OCI-LY1 (cell line): ENCODE measurements at regions not wholly inside any gene's neighbourhood (a gene's known extent, or its start where the extent isn't known, plus 50 kb on each side); places are given as distances from the start of the nearest gene placed in this dataset.

ENCODE experiments used
- H2AFZ ChIP-seq: fragments of 200-600 bp; sonication (generic), shearing (Covaris generic); 2 replicates; pipeline ENCODE4 v1.6.0; 2014; ENCODE audit warnings: antibody characterized with exemption, mild to moderate bottlenecking, low read length
- H3F3A ChIP-seq: fragments of 200-600 bp; sonication (generic), shearing (Covaris generic); 2 replicates; pipeline ENCODE4 v1.6.0; 2014; ENCODE audit warnings: mild to moderate bottlenecking, antibody characterized with exemption, low read length, moderate library complexity; ENCODE audit not compliant: insufficient read depth
- H3K27ac ChIP-seq: fragments of 200-600 bp; sonication (generic); 2 replicates; pipeline ENCODE4 v1.5.1; 2014; ENCODE audit warnings: low read length, mixed run types, mild to moderate bottlenecking, low read depth; ENCODE audit not compliant: poor library complexity, severe bottlenecking
- H3K27me3 ChIP-seq: fragments of 200-600 bp; sonication (generic); 2 replicates; pipeline ENCODE4 v1.6.0; 2014; ENCODE audit warnings: antibody characterized with exemption, mild to moderate bottlenecking, low read length, moderate library complexity; ENCODE audit not compliant: insufficient read depth
- H3K36me3 ChIP-seq: fragments of 200-600 bp; sonication (generic); 2 replicates; pipeline ENCODE4 v1.6.1; 2014; ENCODE audit warnings: mild to moderate bottlenecking, antibody characterized with exemption, low read length, moderate library complexity, mixed read lengths; ENCODE audit not compliant: insufficient read depth
- H3K4me1 ChIP-seq: fragments of 200-600 bp; sonication (generic); 2 replicates; pipeline ENCODE4 v1.5.1; 2014; ENCODE audit warnings: mild to moderate bottlenecking, low read length, moderate library complexity; ENCODE audit not compliant: insufficient read depth, severe bottlenecking
- H3K4me2 ChIP-seq: fragments of 200-600 bp; sonication (generic), shearing (Covaris generic); 2 replicates; pipeline ENCODE4 v1.6.1; 2014; ENCODE audit warnings: low read length
- H3K4me3 ChIP-seq: fragments of 200-600 bp; sonication (generic); 2 replicates; pipeline ENCODE4 v1.5.1; 2014; ENCODE audit warnings: low read length, low read depth, mild to moderate bottlenecking, mixed read lengths; ENCODE audit not compliant: poor library complexity, severe bottlenecking
- H3K79me2 ChIP-seq: fragments of 200-600 bp; shearing (Covaris generic); 2 replicates; pipeline ENCODE4 v1.6.1; 2016; ENCODE audit warnings: mixed run types, low read length, mixed read lengths; ENCODE audit not compliant: insufficient read depth
- H3K9ac ChIP-seq: fragments of 200-600 bp; sonication (generic), shearing (Covaris generic); 2 replicates; pipeline ENCODE4 v1.6.1; 2014; ENCODE audit warnings: mild to moderate bottlenecking, low read length, mixed read lengths
- H3K9me2 ChIP-seq: fragments of 200-600 bp; sonication (generic), shearing (Covaris generic); 2 replicates; pipeline ENCODE4 v1.6.1; 2014; ENCODE audit warnings: low read depth, mild to moderate bottlenecking, low read length, mixed read lengths
- H3K9me3 ChIP-seq: fragments of 200-600 bp; shearing (Covaris generic); 2 replicates; pipeline ENCODE4 v1.6.1; 2014; ENCODE audit warnings: low read length, mixed read lengths
- H4K20me1 ChIP-seq: fragments of 200-600 bp; sonication (generic), shearing (Covaris generic); 2 replicates; pipeline ENCODE4 v1.6.0; 2016; ENCODE audit warnings: mild to moderate bottlenecking, low read length; ENCODE audit not compliant: insufficient read depth
- CTCF ChIP-seq: fragments of 200-600 bp; sonication (generic), shearing (Covaris generic); IDR thresholded peaks from 2 replicates; pipeline ENCODE4 v1.5.1; 2017; ENCODE audit warnings: mild to moderate bottlenecking, antibody characterized with exemption, low read length, moderate library complexity, mixed read lengths
- EZH2 ChIP-seq: fragments of 200-600 bp; sonication (generic), shearing (Covaris generic); IDR thresholded peaks from 2 replicates; pipeline ENCODE4 v1.8.0; 2017; ENCODE audit warnings: borderline replicate concordance, mixed run types, mild to moderate bottlenecking, antibody characterized with exemption, low read length, moderate library complexity, mixed read lengths

- H3K27me3 ChIP-seq: no peaks in the 10 kb centered on the region
- no peak overlapping the region for H3K4me3 ChIP-seq
- no peaks in the 10 kb centered on the region for H4K20me1 ChIP-seq
- H3K36me3 ChIP-seq: no peaks in the 10 kb centered on the region
- no peak overlapping the region for H3K27ac ChIP-seq
- no peaks in the 10 kb centered on the region for H3K9me2 ChIP-seq
- TF ChIP-seq EZH2 (no peak), CTCF (no peak)
- no peak overlapping the region for H2AFZ ChIP-seq
- no peaks in the 10 kb centered on the region for H3K4me1 ChIP-seq
- no peaks in the 10 kb centered on the region for H3F3A ChIP-seq
- no peak overlapping the region for H3K4me2 ChIP-seq
- H3K79me2 ChIP-seq: no peaks in the 10 kb centered on the region
- no peak overlapping the region for H3K9ac ChIP-seq
- H3K9me3 ChIP-seq: no peaks in the 10 kb centered on the region
Measured at GRCh38 chr15:62823561-62823960, 219.0 kb upstream of the TPM1 start.

GRCh38 chr15:62824111-62825015 is 218.2 kb upstream of the TPM1 start:
- Histone ChIP-seq H3K4me2 (no peak overlapping the region), H3K9me2 (no peaks in the 10 kb centered on the region), H3K36me3 (no peaks in the 10 kb centered on the region), H3K4me3 (no peak overlapping the region), H3F3A (no peaks in the 10 kb centered on the region), H4K20me1 (no peaks in the 10 kb centered on the region), H3K27me3 (no peaks in the 10 kb centered on the region), H3K27ac (no peak overlapping the region), H3K9me3 (no peaks in the 10 kb centered on the region), H2AFZ (no peak overlapping the region), H3K79me2 (no peaks in the 10 kb centered on the region), H3K4me1 (no peaks in the 10 kb centered on the region), H3K9ac (no peak overlapping the region)
- TF ChIP-seq CTCF (no peak), EZH2 (no peak)

GRCh38 chr15:62825191-62825590 is 217.4 kb upstream of the TPM1 start:
- Histone ChIP-seq H3K4me1 (no peaks in the 10 kb centered on the region), H3F3A (no peaks in the 10 kb centered on the region), H3K9ac (no peak overlapping the region), H3K79me2 (no peaks in the 10 kb centered on the region), H3K4me3 (no peak overlapping the region), H3K27me3 (no peaks in the 10 kb centered on the region), H4K20me1 (no peaks in the 10 kb centered on the region), H3K9me3 (no peaks in the 10 kb centered on the region), H3K9me2 (no peaks in the 10 kb centered on the region), H3K4me2 (no peak overlapping the region), H3K27ac (no peak overlapping the region), H2AFZ (no peak overlapping the region), H3K36me3 (no peaks in the 10 kb centered on the region)
- TF ChIP-seq EZH2: no peak
- TF ChIP-seq CTCF: no peak
